A549 (cell line): ENCODE measurements at regions not wholly inside any gene's neighbourhood (a gene's known extent, or its start where the extent isn't known, plus 50 kb on each side); places are given as distances from the start of the nearest gene placed in this dataset.

Experiments
- CHD2 ChIP-seq: fragments of 150-350 bp; IDR thresholded peaks from 2 replicates; pipeline ENCODE4 v1.6.1; 2014; ENCODE audit warnings: low read length; ENCODE audit not compliant: partially characterized antibody
- CTCF ChIP-seq: fragments of >200 bp; sonication (Bioruptor Twin); formaldehyde crosslinking; IDR thresholded peaks from 3 replicates; pipeline ENCODE4 v1.5.1; 2016
- FOSB ChIP-seq: fragments of 250-450 bp; sonication (Bioruptor Pico); IDR thresholded peaks from 2 replicates; pipeline ENCODE4 v1.5.0; 2020; ENCODE audit warnings: mild to moderate bottlenecking, moderate library complexity
- POLR2A ChIP-seq: IDR thresholded peaks from 2 replicates; pipeline ENCODE4 v1.6.1; 2012; ENCODE audit warnings: mild to moderate bottlenecking, low read length
- RAD21 ChIP-seq, 2 experiments: fragments of >200 bp in 1 of 2; sonication (Bioruptor Twin) in 1 of 2; formaldehyde crosslinking in 1 of 2; IDR thresholded peaks in 1 of 2; conservative IDR thresholded peaks in 1 of 2; 2 replicates in 1 of 2; 3 replicates in 1 of 2; pipeline ENCODE4 v1.6.1; 2012 to 2018; ENCODE audit warnings: inconsistent platforms in 1 of 2
- RCOR1 ChIP-seq: fragments of 150-350 bp; IDR thresholded peaks from 2 replicates; pipeline ENCODE4 v1.6.1; 2014; ENCODE audit warnings: antibody characterized with exemption, low read length, low read depth

DNA sequence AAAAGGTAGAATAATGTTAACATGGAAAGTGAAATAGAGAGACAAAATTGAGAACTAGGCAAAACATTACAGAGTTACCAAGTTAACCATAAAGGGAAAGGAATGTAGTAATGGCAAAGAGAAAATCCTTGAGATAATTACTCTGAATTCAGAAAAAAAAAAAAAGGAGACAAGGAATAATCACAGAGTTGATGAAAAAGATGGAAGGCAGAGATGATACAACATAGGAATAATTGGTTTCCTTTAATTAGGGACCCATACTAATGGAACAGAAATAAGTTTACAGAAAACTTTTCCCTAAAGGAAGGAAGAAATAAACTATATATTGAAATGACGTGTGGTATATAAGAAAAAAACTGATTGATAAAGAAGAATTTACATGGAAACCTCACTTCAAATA is 254.1 kb upstream of the FBXL7 start:
- TF ChIP-seq RAD21 (conservative IDR thresholded peaks at IDR 0.05 in 1 of 2, IDR thresholded peaks at IDR 0.05 in 1 of 2) (no peak), RCOR1 (no peak), FOSB (CRISPR knock-in tag) (no peak), CTCF (no peak), POLR2A (no peak), CHD2 (no peak)
